GM12892 (cell line): ENCODE measurements at regions not wholly inside any gene's neighbourhood (a gene's known extent, or its start where the extent isn't known, plus 50 kb on each side); places are given as distances from the start of the nearest gene placed in this dataset.

Experiments
- DNase-seq: peaks from one replicate; pipeline ENCODE4 v3.0.0; 2011; ENCODE audit not compliant: insufficient read length
- FAIRE-seq: peaks from 2 replicates; lab custom pipeline; 2011; peaks lifted over from hg19 to GRCh38; lab: Jason Lieb, UNC
- POLR2A ChIP-seq: IDR thresholded peaks from 2 replicates; pipeline ENCODE4 v1.6.1; 2011; ENCODE audit warnings: low read depth, low read length, control low read depth
- POLR2AphosphoS5 ChIP-seq: IDR thresholded peaks from 2 replicates; pipeline ENCODE4 v1.6.1; 2011; ENCODE audit warnings: low read depth, low read length, control low read depth
- TAF1 ChIP-seq: IDR thresholded peaks from 2 replicates; pipeline ENCODE4 v1.6.1; 2011; ENCODE audit warnings: low read depth, mild to moderate bottlenecking, control low read depth, low read length, borderline replicate concordance

- FAIRE-seq (no peak), DNase-seq (no peak)
- no peak for TF ChIP-seq POLR2AphosphoS5
- TF ChIP-seq TAF1: no peak
- TF ChIP-seq POLR2A: no peak
Measured at GRCh38 chr4:78675325-78675724, 100.8 kb upstream of the BMP2K start.

DNA sequence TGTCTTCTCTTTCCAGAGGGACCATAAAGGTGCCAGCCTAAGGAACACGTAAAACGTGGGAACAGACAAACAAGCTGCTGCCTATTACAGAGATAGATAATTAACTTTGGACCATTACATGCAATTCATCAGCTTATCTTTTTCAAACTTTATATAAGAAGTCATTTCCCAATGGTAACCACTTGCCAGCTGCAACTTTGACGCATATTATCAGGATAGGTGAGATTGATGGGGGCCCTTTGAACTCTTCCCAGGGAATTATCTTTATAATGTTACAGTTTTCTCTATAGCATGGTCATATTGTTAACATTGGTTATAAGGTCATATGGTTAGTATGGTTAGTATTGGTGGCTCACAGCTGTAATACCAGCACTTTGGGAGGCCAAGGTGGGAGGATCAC is 94.1 kb upstream of the BMP2K start:
- TF ChIP-seq TAF1: no peak
- no peak for TF ChIP-seq POLR2A
- TF ChIP-seq POLR2AphosphoS5: no peak
- DNase-seq (no peak), FAIRE-seq (no peak)

DNA sequence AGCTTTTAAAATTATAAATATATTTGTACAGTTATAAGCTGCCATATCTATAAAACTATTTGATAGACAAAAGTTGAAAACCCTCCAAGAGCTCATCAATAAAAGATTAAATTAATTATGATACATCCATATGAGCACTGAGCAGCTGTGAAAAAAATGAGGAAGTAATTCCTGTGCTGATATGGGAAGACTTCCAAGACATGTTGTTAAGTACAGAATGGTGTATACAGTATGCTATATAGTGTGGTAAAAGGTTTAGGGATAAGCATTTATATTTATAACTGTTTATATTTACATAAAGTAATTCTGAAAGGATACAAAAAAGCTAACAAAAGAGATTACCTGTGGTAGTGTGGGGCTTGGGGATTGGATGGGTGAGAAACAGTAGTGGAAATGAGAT is 92.8 kb upstream of the BMP2K start:
- TF ChIP-seq POLR2AphosphoS5 (no peak), POLR2A (no peak), TAF1 (no peak)
- FAIRE-seq (no peak), DNase-seq (no peak)

- DNase-seq: no peak
- TF ChIP-seq TAF1 (no peak), POLR2AphosphoS5 (no peak), POLR2A (no peak)
- no peak for FAIRE-seq
Measured at GRCh38 chr4:78684325-78685079, 91.6 kb upstream of the BMP2K start.

DNA sequence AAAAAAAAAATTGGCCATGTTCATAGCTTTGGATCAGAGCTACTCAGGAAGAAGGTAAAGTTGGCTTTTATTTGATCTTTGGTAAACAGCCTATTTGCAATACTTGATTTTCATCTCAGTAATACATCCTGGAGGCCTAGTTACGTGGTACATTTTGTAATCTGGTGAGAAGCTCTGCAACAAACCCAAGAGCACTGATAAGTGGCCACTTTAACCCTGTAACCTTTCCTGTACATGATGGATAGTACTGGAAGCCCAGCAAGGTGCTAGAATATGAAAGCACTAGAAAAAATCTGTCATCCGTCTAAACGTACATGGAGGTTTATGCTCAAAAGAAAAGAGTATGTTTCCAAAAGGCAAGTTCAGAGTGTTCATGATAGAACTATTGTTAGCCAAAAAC is 88.3 kb upstream of the BMP2K start:
- TF ChIP-seq TAF1 (no peak), POLR2AphosphoS5 (no peak), POLR2A (no peak)
- DNase-seq (no peak), FAIRE-seq (no peak)

- no peak for FAIRE-seq
- TF ChIP-seq POLR2A (no peak), POLR2AphosphoS5 (no peak), TAF1 (no peak)
- DNase-seq: no peak
Measured at GRCh38 chr4:78688366-78688765, 87.8 kb upstream of the BMP2K start.

GRCh38 chr4:78689261-78689660 is 86.9 kb upstream of the BMP2K start:
- TF ChIP-seq TAF1: no peak
- TF ChIP-seq POLR2AphosphoS5: no peak
- TF ChIP-seq POLR2A: no peak
- no peak for FAIRE-seq
- DNase-seq: no peak

- TF ChIP-seq POLR2A (no peak), TAF1 (no peak), POLR2AphosphoS5 (no peak)
- FAIRE-seq: no peak
- DNase-seq: no peak
Measured at GRCh38 chr4:78689700-78690323, 86.3 kb upstream of the BMP2K start.

- DNase-seq (no peak), FAIRE-seq (no peak)
- no peak for TF ChIP-seq POLR2AphosphoS5
- no peak for TF ChIP-seq POLR2A
- TF ChIP-seq TAF1: no peak
Measured at GRCh38 chr4:78691334-78691754, 84.8 kb upstream of the BMP2K start.

DNA sequence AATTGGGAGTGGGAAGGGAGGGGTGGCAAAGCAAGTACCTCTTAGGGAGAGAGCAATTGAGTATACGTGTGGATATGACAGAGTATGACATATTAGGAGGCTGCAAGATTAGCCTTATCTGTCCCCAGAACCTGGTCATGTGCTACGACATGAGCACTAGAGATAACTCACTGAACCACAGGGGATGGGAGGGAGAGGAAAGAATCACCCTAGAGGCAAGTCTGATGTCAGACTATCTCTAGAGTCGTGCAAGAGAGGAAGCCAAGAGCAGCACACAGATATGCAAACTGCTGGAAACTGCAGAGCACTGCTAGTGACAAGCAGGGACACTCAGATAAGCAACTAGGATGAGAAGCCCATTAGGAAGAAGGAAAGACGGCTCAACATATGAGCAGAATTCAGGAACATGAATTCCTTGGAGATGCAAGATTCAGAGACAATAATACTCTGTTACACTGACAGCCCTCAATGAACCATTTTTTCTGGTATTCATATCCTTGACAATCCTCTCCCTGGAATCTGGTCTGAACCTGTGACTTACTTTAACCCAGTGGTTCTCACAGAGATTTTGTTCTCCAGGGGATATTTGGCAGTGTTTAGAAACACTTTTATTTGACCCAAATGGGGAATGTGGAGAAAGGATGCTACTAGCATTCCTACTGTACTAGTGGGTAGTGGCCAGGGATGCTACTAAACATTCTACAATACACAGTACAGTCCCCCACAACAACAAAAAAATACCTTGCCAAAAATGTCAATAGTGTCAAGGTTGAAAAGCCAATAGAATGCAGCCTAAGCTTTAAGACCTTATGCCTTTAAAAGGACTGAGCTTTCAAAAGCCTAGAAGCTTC is 84.0 kb upstream of the BMP2K start:
- no peak for DNase-seq
- no peak for FAIRE-seq
- TF ChIP-seq POLR2AphosphoS5 (no peak), TAF1 (no peak), POLR2A (no peak)

DNA sequence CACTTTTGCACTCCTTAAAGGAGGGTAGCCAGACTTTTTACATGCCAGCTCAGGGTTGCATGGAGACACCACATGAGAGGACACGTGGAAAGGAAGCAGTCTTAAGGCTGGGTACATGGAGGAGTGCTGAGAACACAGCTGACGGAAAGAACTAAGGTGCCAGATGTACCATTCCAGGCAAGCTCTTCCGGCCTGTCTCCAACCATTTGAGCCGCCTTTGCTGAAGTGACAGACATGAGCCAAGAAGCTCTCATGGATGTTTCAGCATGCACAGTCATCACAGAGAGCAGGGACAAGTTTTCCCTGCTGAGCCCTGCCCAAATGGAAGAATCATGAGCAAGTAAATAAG is 83.4 kb upstream of the BMP2K start:
- TF ChIP-seq TAF1 (no peak), POLR2AphosphoS5 (no peak), POLR2A (no peak)
- DNase-seq: no peak
- no peak for FAIRE-seq

- TF ChIP-seq POLR2A (no peak), TAF1 (no peak), POLR2AphosphoS5 (no peak)
- no peak for FAIRE-seq
- DNase-seq: no peak
Measured at GRCh38 chr4:78693777-78694456, 82.2 kb upstream of the BMP2K start.
